HEK293 (cell line): ENCODE measurements at regions not wholly inside any gene's neighbourhood (a gene's known extent, or its start where the extent isn't known, plus 50 kb on each side); places are given as distances from the start of the nearest gene placed in this dataset.

ENCODE experiments used
- ZNF114 ChIP-seq: fragments of 450-650 bp; formaldehyde crosslinking; IDR thresholded peaks from 2 replicates; pipeline ENCODE4 v1.5.0; 2017; ENCODE audit warnings: missing biosample characterization, missing genetic modification characterization
- ZNF148 ChIP-seq: fragments of 450-650 bp; formaldehyde crosslinking; IDR thresholded peaks from 2 replicates; pipeline ENCODE4 v1.5.0; 2017; ENCODE audit warnings: missing biosample characterization, missing genetic modification characterization, borderline replicate concordance
- TF ChIP-seq, protein P1 (sequence below): fragments of 450-650 bp; formaldehyde crosslinking; IDR thresholded peaks from 2 replicates; pipeline ENCODE4 v1.5.1; 2016; ENCODE audit warnings: missing biosample characterization, missing genetic modification characterization
- TF ChIP-seq, protein P2 (sequence below): fragments of 450-650 bp; formaldehyde crosslinking; IDR thresholded peaks from 2 replicates; pipeline ENCODE4 v1.5.1; 2016; ENCODE audit warnings: missing biosample characterization, missing genetic modification characterization, low read depth

- TF ChIP-seq, protein P1, sequence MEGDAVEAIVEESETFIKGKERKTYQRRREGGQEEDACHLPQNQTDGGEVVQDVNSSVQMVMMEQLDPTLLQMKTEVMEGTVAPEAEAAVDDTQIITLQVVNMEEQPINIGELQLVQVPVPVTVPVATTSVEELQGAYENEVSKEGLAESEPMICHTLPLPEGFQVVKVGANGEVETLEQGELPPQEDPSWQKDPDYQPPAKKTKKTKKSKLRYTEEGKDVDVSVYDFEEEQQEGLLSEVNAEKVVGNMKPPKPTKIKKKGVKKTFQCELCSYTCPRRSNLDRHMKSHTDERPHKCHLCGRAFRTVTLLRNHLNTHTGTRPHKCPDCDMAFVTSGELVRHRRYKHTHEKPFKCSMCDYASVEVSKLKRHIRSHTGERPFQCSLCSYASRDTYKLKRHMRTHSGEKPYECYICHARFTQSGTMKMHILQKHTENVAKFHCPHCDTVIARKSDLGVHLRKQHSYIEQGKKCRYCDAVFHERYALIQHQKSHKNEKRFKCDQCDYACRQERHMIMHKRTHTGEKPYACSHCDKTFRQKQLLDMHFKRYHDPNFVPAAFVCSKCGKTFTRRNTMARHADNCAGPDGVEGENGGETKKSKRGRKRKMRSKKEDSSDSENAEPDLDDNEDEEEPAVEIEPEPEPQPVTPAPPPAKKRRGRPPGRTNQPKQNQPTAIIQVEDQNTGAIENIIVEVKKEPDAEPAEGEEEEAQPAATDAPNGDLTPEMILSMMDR (tag by site-specific recombination), result no peak
- TF ChIP-seq ZNF114, result no peak
- no peak for TF ChIP-seq ZNF148 (tag by site-specific recombination)
- TF ChIP-seq, protein P2, sequence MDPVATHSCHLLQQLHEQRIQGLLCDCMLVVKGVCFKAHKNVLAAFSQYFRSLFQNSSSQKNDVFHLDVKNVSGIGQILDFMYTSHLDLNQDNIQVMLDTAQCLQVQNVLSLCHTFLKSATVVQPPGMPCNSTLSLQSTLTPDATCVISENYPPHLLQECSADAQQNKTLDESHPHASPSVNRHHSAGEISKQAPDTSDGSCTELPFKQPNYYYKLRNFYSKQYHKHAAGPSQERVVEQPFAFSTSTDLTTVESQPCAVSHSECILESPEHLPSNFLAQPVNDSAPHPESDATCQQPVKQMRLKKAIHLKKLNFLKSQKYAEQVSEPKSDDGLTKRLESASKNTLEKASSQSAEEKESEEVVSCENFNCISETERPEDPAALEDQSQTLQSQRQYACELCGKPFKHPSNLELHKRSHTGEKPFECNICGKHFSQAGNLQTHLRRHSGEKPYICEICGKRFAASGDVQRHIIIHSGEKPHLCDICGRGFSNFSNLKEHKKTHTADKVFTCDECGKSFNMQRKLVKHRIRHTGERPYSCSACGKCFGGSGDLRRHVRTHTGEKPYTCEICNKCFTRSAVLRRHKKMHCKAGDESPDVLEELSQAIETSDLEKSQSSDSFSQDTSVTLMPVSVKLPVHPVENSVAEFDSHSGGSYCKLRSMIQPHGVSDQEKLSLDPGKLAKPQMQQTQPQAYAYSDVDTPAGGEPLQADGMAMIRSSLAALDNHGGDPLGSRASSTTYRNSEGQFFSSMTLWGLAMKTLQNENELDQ, result no peak
Observed at GRCh38 chr4:3911252-3911856, 145.2 kb downstream of the ADRA2C start.
